ENCODE measurements at regions not wholly inside any gene's neighbourhood (a gene's known extent, or its start where the extent isn't known, plus 50 kb on each side); places are given as distances from the start of the nearest gene placed in this dataset.

GRCh38 chr6:16061818-16062217 lies 67.1 kb upstream of the MYLIP start:
- TF ChIP-seq EZH2phosphoT487 (IDR thresholded peaks at IDR 0.05; ENCODE audit: borderline replicate concordance, low read length): no peak
- no peak for TF ChIP-seq CTCF (IDR thresholded peaks at IDR 0.05; ENCODE audit: low read depth, low read length, poor library complexity, severe bottlenecking)

Measured in DOHH2 (cell line).